Loucy (cell line): ENCODE measurements at regions not wholly inside any gene's neighbourhood (a gene's known extent, or its start where the extent isn't known, plus 50 kb on each side); places are given as distances from the start of the nearest gene placed in this dataset.

ENCODE experiments used
- CTCF ChIP-seq: fragments of 200-600 bp; sonication (generic); conservative IDR thresholded peaks from 2 replicates; pipeline ENCODE4 v1.5.1; 2014; ENCODE audit warnings: mild to moderate bottlenecking, antibody characterized with exemption, low read length
- EZH2phosphoT487 ChIP-seq: fragments of 200-600 bp; IDR thresholded peaks from 2 replicates; pipeline ENCODE4 v1.6.1; 2018; ENCODE audit warnings: antibody characterized with exemption, mild to moderate bottlenecking, moderate library complexity, borderline replicate concordance

- TF ChIP-seq CTCF (no peak), EZH2phosphoT487 (no peak)
Measured at GRCh38 chr6:168983925-168984324, 269.7 kb downstream of the THBS2 start.
